T-cell (primary cell): ENCODE measurements at regions not wholly inside any gene's neighbourhood (a gene's known extent, or its start where the extent isn't known, plus 50 kb on each side); places are given as distances from the start of the nearest gene placed in this dataset.
A peak's percentile ranks its signal among the peaks of the same experiment; 100 is the strongest.

Experiments used
- ATAC-seq, 4 experiments: fragments of 200-7000 bp in 3 of 4; fragments of 150-1000 bp in 1 of 4; cut with Tn5 transposase; replicated peaks in 1 of 4; 1 replicate in 3 of 4; 2 replicates in 1 of 4; pipeline ENCODE4 v1.10.0; 2021; ENCODE audit warnings: moderate library complexity in 3 of 4, mild to moderate bottlenecking in 2 of 4, moderate number of reproducible peaks in 1 of 4
- CTCF ChIA-PET, 2 donors: fragments of 300-600 bp; sonication (Branson Sonifier 250); formaldehyde crosslinking; loops; one replicate each; lab custom pipeline; 2022; ENCODE audit warnings: antibody characterized with exemption in 2 of 2; lab: Charles Lee
- POLR2A ChIA-PET, 2 donors: fragments of 300-600 bp; sonication (Branson Sonifier 250); formaldehyde crosslinking; loops; one replicate each; lab custom pipeline; 2022; ENCODE audit warnings: antibody characterized with exemption in 2 of 2; lab: Charles Lee
- DNase-seq, 35 experiments: peaks; one replicate each; pipeline versions ENCODE4 v3.0.0 to v3.0.0-alpha.2; 2013 to 2023
- H3K27ac ChIP-seq: one replicate; pipeline ENCODE4 v1.5.1; 2013; ENCODE audit warnings: low read length
- H3K27me3 ChIP-seq, 2 experiments: replicated peaks in 1 of 2; 1 replicate in 1 of 2; 2 replicates in 1 of 2; pipeline versions ENCODE4 v1.6.1 to v1.7.0; 2013; ENCODE audit warnings: low read length in 1 of 2, mixed read lengths in 1 of 2; ENCODE audit not compliant: control insufficient read depth in 2 of 2, insufficient read depth in 2 of 2; ENCODE audit errors: extremely low read depth in 1 of 2
- H3K36me3 ChIP-seq, 2 donors: 1 replicate in 1 of 2; 2 replicates in 1 of 2; pipeline versions ENCODE4 v1.6.1 to v1.7.0; 2013; ENCODE audit warnings: low read length in 1 of 2; ENCODE audit not compliant: control insufficient read depth in 2 of 2, insufficient read depth in 1 of 2; ENCODE audit errors: extremely low read depth in 1 of 2
- H3K4me1 ChIP-seq, 2 experiments: 1 replicate in 1 of 2; 2 replicates in 1 of 2; pipeline versions ENCODE4 v1.6.1 to v1.7.0; 2013; ENCODE audit warnings: low read length in 2 of 2, mixed read lengths in 1 of 2; ENCODE audit not compliant: insufficient read depth in 2 of 2, control insufficient read depth in 1 of 2; ENCODE audit errors: extremely low read depth in 1 of 2
- H3K4me3 ChIP-seq, 2 donors: 1 replicate in 1 of 2; 2 replicates in 1 of 2; pipeline versions ENCODE4 v1.5.1 to v1.7.0; 2013; ENCODE audit warnings: mild to moderate bottlenecking in 2 of 2, low read length in 1 of 2, moderate library complexity in 1 of 2; ENCODE audit not compliant: control insufficient read depth in 1 of 2; ENCODE audit errors: extremely low read depth in 1 of 2
- H3K9me3 ChIP-seq: 2 replicates; pipeline ENCODE4 v1.7.0; 2013
- H3K27ac Mint-ChIP-seq, 2 donors: one replicate each; pipeline ENCODE4 v1.8.0; 2020 to 2021; ENCODE audit warnings: mild to moderate bottlenecking in 2 of 2, mixed read lengths in 2 of 2
- H3K27me3 Mint-ChIP-seq, 2 donors: one replicate each; pipeline ENCODE4 v1.8.0; 2021 to 2022; ENCODE audit warnings: mixed read lengths in 2 of 2
- H3K36me3 Mint-ChIP-seq: one replicate; pipeline ENCODE4 v1.8.0; 2021; ENCODE audit warnings: mixed read lengths
- H3K4me1 Mint-ChIP-seq, 3 donors: one replicate each; pipeline ENCODE4 v1.8.0; 2020 to 2022; ENCODE audit warnings: mixed read lengths in 3 of 3, mild to moderate bottlenecking in 1 of 3
- H3K4me3 Mint-ChIP-seq, 3 donors: one replicate each; pipeline ENCODE4 v1.8.0; 2020 to 2022; ENCODE audit warnings: mild to moderate bottlenecking in 3 of 3, mixed read lengths in 3 of 3, moderate library complexity in 3 of 3
- H3K9me3 Mint-ChIP-seq, 3 donors: one replicate each; pipeline ENCODE4 v1.8.0; 2020 to 2022; ENCODE audit warnings: mixed read lengths in 3 of 3
- WGBS: methylation state at CpG from one replicate; pipeline ENCODE4 v1.1.5; 2013; ENCODE audit warnings: missing lambda C conversion rate; ENCODE audit not compliant: insufficient coverage; 5-methylcytosine and 5-hydroxymethylcytosine counted together

- ChIA-PET CTCF (no interaction called here), POLR2A (interaction anchor here in 1 of 2 donors (0.7 kb wide), 1 partner anchor 200 kb away, joined by 4 read pairs; no protein-coding TSS in a partner anchor)
- Histone ChIP-seq H3K4me1 (peaks cover 5 to 15% of the 10 kb centered on the region in 2 experiments), H3K9me3 (no peaks in the 10 kb centered on the region), H3K36me3 (no peaks in the 10 kb centered on the region), H3K4me3 (no peak overlapping the region), H3K27me3 (peaks cover 0 to 11% of the 10 kb centered on the region in 2 experiments), H3K27ac (no peak overlapping the region)
- no peak overlapping the region for H3K27ac Mint-ChIP-seq
- H3K4me3 Mint-ChIP-seq: no peak overlapping the region
- DNase-seq (no peak), ATAC-seq (no peak)
- H3K4me1 Mint-ChIP-seq: peaks cover 14 to 20% (median 17%) of the 10 kb centered on the region in 3 donors
- WGBS: 100% methylated on average over 1 of the region's 1 CpG
- H3K9me3 Mint-ChIP-seq: no peaks in the 10 kb centered on the region
- H3K27me3 Mint-ChIP-seq: peaks cover 18 to 38% of the 10 kb centered on the region in 2 donors
- no peaks in the 10 kb centered on the region for H3K36me3 Mint-ChIP-seq
Measured at GRCh38 chr4:101528526-101528925, 181.2 kb upstream of the PPP3CA start.

GRCh38 chr4:101527188-101527587 lies 179.9 kb upstream of the PPP3CA start:
- Histone ChIP-seq H3K27ac (no peak overlapping the region), H3K36me3 (no peaks in the 10 kb centered on the region), H3K4me3 (no peak overlapping the region), H3K9me3 (no peaks in the 10 kb centered on the region), H3K4me1 (peaks cover 5 to 15% of the 10 kb centered on the region in 2 experiments), H3K27me3 (peaks cover 0 to 14% of the 10 kb centered on the region in 2 experiments)
- Mint-ChIP-seq H3K27ac (no peak overlapping the region), H3K27me3 (peaks cover 12 to 25% of the 10 kb centered on the region in 2 donors), H3K4me1 (peaks cover 14 to 20% (median 17%) of the 10 kb centered on the region in 3 donors), H3K9me3 (no peaks in the 10 kb centered on the region), H3K36me3 (no peaks in the 10 kb centered on the region), H3K4me3 (no peak overlapping the region)
- 0% methylated on average over 1 of the region's 2 CpGs for WGBS
- ChIA-PET POLR2A (interaction anchor here (0.6 to 1.0 kb wide), 3 partner anchors 15 to 903 kb away, joined by 4 to 5 read pairs (median 4); no protein-coding TSS in a partner anchor), CTCF (interaction anchor here in 1 of 2 donors (0.6 to 1.0 kb wide), 3 partner anchors 11 to 70 kb away, joined by 3 to 4 read pairs (median 3); no protein-coding TSS in a partner anchor)
- DNase-seq: peak in 33 of 35 experiments; percentile 2 to 85 (median 46)
- ATAC-seq: peak; percentile 95 to 99 (median 98)

GRCh38 chr4:101515566-101515965 lies 168.2 kb upstream of the PPP3CA start:
- CTCF ChIA-PET: no interaction called here
- ATAC-seq: no peak
- peaks cover 13 to 26% of the 10 kb centered on the region in 2 donors for H3K27me3 Mint-ChIP-seq
- H3K4me1 ChIP-seq: no peaks in the 10 kb centered on the region
- no peaks in the 10 kb centered on the region for H3K9me3 Mint-ChIP-seq
- H3K4me1 Mint-ChIP-seq: peaks cover 0 to 5% (median 0%) of the 10 kb centered on the region in 3 donors
- POLR2A ChIA-PET: no interaction called here
- no peak overlapping the region for H3K4me3 Mint-ChIP-seq
- H3K27ac ChIP-seq: no peak overlapping the region
- no peaks in the 10 kb centered on the region for H3K36me3 ChIP-seq
- H3K36me3 Mint-ChIP-seq: no peaks in the 10 kb centered on the region
- no peak for DNase-seq
- H3K27me3 ChIP-seq: no peaks in the 10 kb centered on the region
- no peak overlapping the region for H3K4me3 ChIP-seq
- H3K9me3 ChIP-seq: no peaks in the 10 kb centered on the region
- H3K27ac Mint-ChIP-seq: no peak overlapping the region

GRCh38 chr4:101515099-101515498 lies 167.8 kb upstream of the PPP3CA start:
- DNase-seq (no peak), ATAC-seq (no peak)
- Mint-ChIP-seq H3K27me3 (peaks cover 13 to 22% of the 10 kb centered on the region in 2 donors), H3K36me3 (no peaks in the 10 kb centered on the region), H3K9me3 (no peaks in the 10 kb centered on the region), H3K27ac (no peak overlapping the region), H3K4me1 (peaks cover 0 to 5% (median 0%) of the 10 kb centered on the region in 3 donors), H3K4me3 (no peak overlapping the region)
- Histone ChIP-seq H3K9me3 (no peaks in the 10 kb centered on the region), H3K4me3 (no peak overlapping the region), H3K36me3 (no peaks in the 10 kb centered on the region), H3K27ac (no peak overlapping the region), H3K27me3 (no peaks in the 10 kb centered on the region), H3K4me1 (no peaks in the 10 kb centered on the region)
- POLR2A ChIA-PET: interaction anchor here in 1 of 2 donors (0.6 kb wide), 1 partner anchor 129 kb away, joined by 4 read pairs; no protein-coding TSS in a partner anchor
- CTCF ChIA-PET: no interaction called here
- no CpG with 5 or more reads among the region's 2 CpGs for WGBS

- Histone ChIP-seq H3K4me1 (no peaks in the 10 kb centered on the region), H3K27ac (no peak overlapping the region), H3K27me3 (no peaks in the 10 kb centered on the region), H3K36me3 (no peaks in the 10 kb centered on the region), H3K9me3 (no peaks in the 10 kb centered on the region), H3K4me3 (no peak overlapping the region)
- peaks cover 12 to 22% of the 10 kb centered on the region in 2 donors for H3K27me3 Mint-ChIP-seq
- H3K4me1 Mint-ChIP-seq: peaks cover 0 to 5% (median 0%) of the 10 kb centered on the region in 3 donors
- DNase-seq (no peak), ATAC-seq (no peak)
- ChIA-PET CTCF (no interaction called here), POLR2A (interaction anchor here in 1 of 2 donors (0.5 kb wide), 1 partner anchor 15 kb away, joined by 4 read pairs; no protein-coding TSS in a partner anchor)
- H3K36me3 Mint-ChIP-seq: no peaks in the 10 kb centered on the region
- H3K9me3 Mint-ChIP-seq: no peaks in the 10 kb centered on the region
- H3K27ac Mint-ChIP-seq: no peak overlapping the region
- 95% methylated on average over 2 of the region's 2 CpGs for WGBS
- H3K4me3 Mint-ChIP-seq: no peak overlapping the region
Measured at GRCh38 chr4:101512416-101512815, 165.1 kb upstream of the PPP3CA start.

GRCh38 chr4:101501421-101501820 lies 154.1 kb upstream of the PPP3CA start:
- no peak overlapping the region for H3K27ac Mint-ChIP-seq
- no peaks in the 10 kb centered on the region for H3K36me3 Mint-ChIP-seq
- ATAC-seq (no peak), DNase-seq (no peak)
- ChIA-PET POLR2A (interaction anchor here in 1 of 2 donors (0.6 kb wide), 1 partner anchor 376 kb away, joined by 3 read pairs; no protein-coding TSS in a partner anchor), CTCF (no interaction called here)
- no peaks in the 10 kb centered on the region for H3K4me1 Mint-ChIP-seq
- Histone ChIP-seq H3K9me3 (no peaks in the 10 kb centered on the region), H3K27ac (no peak overlapping the region), H3K4me1 (no peaks in the 10 kb centered on the region), H3K4me3 (no peak overlapping the region), H3K27me3 (no peaks in the 10 kb centered on the region), H3K36me3 (no peaks in the 10 kb centered on the region)
- H3K9me3 Mint-ChIP-seq: no peaks in the 10 kb centered on the region
- H3K27me3 Mint-ChIP-seq: no peaks in the 10 kb centered on the region
- no peak overlapping the region for H3K4me3 Mint-ChIP-seq
